H1 (cell line): ENCODE measurements at regions not wholly inside any gene's neighbourhood (a gene's known extent, or its start where the extent isn't known, plus 50 kb on each side); places are given as distances from the start of the nearest gene placed in this dataset.

Experiments used
- CTCF ChIA-PET: fragments of 300-600 bp; sonication (Branson Sonifier 250); formaldehyde crosslinking; loops from one replicate; lab custom pipeline; 2021; ENCODE audit not compliant: partially characterized antibody; lab: Charles Lee
- POLR2A ChIA-PET: fragments of 300-600 bp; sonication (Branson Sonifier 250); formaldehyde crosslinking; loops from one replicate; lab custom pipeline; 2021; ENCODE audit warnings: inconsistent platforms; ENCODE audit not compliant: partially characterized antibody; lab: Charles Lee
- DNase-seq, 2 experiments: peaks; one replicate each; pipeline versions ENCODE4 v3.0.0 to v3.0.0-alpha.2; 2010 to 2022; ENCODE audit warnings: low spot score in 2 of 2, low read depth in 1 of 2, mixed read lengths in 1 of 2
- FAIRE-seq: peaks from 2 replicates; lab custom pipeline; 2011; peaks lifted over from hg19 to GRCh38; lab: Jason Lieb, UNC
- H2AFZ ChIP-seq: 2 replicates; pipeline ENCODE4 v1.8.1; 2012; ENCODE audit warnings: low read length, inconsistent platforms
- H2AK5ac ChIP-seq: 2 replicates; pipeline ENCODE4 v1.6.1; 2013; ENCODE audit warnings: low read depth, low read length
- H2BK120ac ChIP-seq: replicated peaks from 2 replicates; pipeline ENCODE3; 2013; ENCODE audit warnings: low read depth, low read length, inconsistent platforms
- H2BK12ac ChIP-seq: 2 replicates; pipeline ENCODE4 v1.6.1; 2013; ENCODE audit warnings: low read depth, low read length
- H2BK15ac ChIP-seq: 2 replicates; pipeline ENCODE4 v1.6.1; 2013; ENCODE audit warnings: low read length
- H2BK20ac ChIP-seq: 2 replicates; pipeline ENCODE4 v1.6.1; 2013; ENCODE audit warnings: low read length
- H2BK5ac ChIP-seq: 2 replicates; pipeline ENCODE4 v1.6.1; 2013; ENCODE audit warnings: low read depth, low read length
- H3K14ac ChIP-seq: 2 replicates; pipeline ENCODE4 v1.6.1; 2013; ENCODE audit warnings: inconsistent platforms; ENCODE audit not compliant: insufficient read length
- H3K18ac ChIP-seq: 2 replicates; pipeline ENCODE4 v1.6.1; 2013; ENCODE audit warnings: low read length; ENCODE audit errors: extremely low read depth
- H3K23ac ChIP-seq: 2 replicates; pipeline ENCODE4 v1.6.1; 2013; ENCODE audit warnings: inconsistent platforms; ENCODE audit not compliant: insufficient read length
- H3K23me2 ChIP-seq: 2 replicates; pipeline ENCODE4 v1.6.1; 2013; ENCODE audit warnings: low read depth, low read length
- H3K27ac ChIP-seq: 2 replicates; pipeline ENCODE4 v1.6.1; 2011; ENCODE audit warnings: low read depth, low read length, inconsistent platforms
- H3K27me3 ChIP-seq, 4 experiments: replicated peaks in 1 of 4; 1 replicate in 1 of 4; 2 replicates in 3 of 4; pipeline versions ENCODE4 v1.6.1 to v1.8.1; 2011 to 2013; ENCODE audit warnings: low read length in 3 of 4, mild to moderate bottlenecking in 3 of 4, inconsistent platforms in 2 of 4, mixed read lengths in 2 of 4, moderate library complexity in 1 of 4; ENCODE audit not compliant: control insufficient read depth in 3 of 4, insufficient read depth in 3 of 4; ENCODE audit errors: extremely low read depth in 1 of 4
- H3K36me3 ChIP-seq, 4 experiments: 2 replicates each; pipeline versions ENCODE4 v1.6.1 to v1.8.1; 2011 to 2013; ENCODE audit warnings: mild to moderate bottlenecking in 4 of 4, low read length in 3 of 4, moderate library complexity in 2 of 4, control low read depth in 1 of 4, inconsistent platforms in 1 of 4; ENCODE audit not compliant: insufficient read depth in 4 of 4, control insufficient read depth in 2 of 4
- H3K4ac ChIP-seq: replicated peaks from 2 replicates; pipeline ENCODE3; 2013; ENCODE audit warnings: low read length, low read depth, mixed read lengths, inconsistent platforms; ENCODE audit not compliant: insufficient read length
- H3K4me1 ChIP-seq, 4 experiments: replicated peaks in 1 of 4; 1 replicate in 1 of 4; 2 replicates in 3 of 4; pipeline versions ENCODE4 v1.6.1 to v1.8.1; 2011 to 2013; ENCODE audit warnings: low read length in 3 of 4, inconsistent platforms in 2 of 4, mixed read lengths in 1 of 4; ENCODE audit not compliant: insufficient read depth in 4 of 4, control insufficient read depth in 3 of 4
- H3K4me2 ChIP-seq, 2 experiments: 2 replicates each; pipeline versions ENCODE4 v1.6.1 to v1.8.1; 2011 to 2013; ENCODE audit warnings: low read depth in 2 of 2, low read length in 2 of 2, control low read depth in 1 of 2, inconsistent platforms in 1 of 2, mild to moderate bottlenecking in 1 of 2; ENCODE audit not compliant: insufficient read depth in 1 of 2
- H3K4me3 ChIP-seq, 4 experiments: fragments of 200-600, 300-600 bp in 1 of 4; sonication (generic), shearing (Covaris generic), sonication (Bioruptor Twin) in 1 of 4; 2 replicates each; pipeline versions ENCODE4 v1.5.1 to v1.8.1; 2011 to 2016; ENCODE audit warnings: low read length in 4 of 4, low read depth in 3 of 4, control low read depth in 2 of 4, inconsistent platforms in 2 of 4, mild to moderate bottlenecking in 2 of 4, mixed read lengths in 1 of 4, moderate library complexity in 1 of 4; ENCODE audit not compliant: insufficient read depth in 2 of 4; ENCODE audit errors: extremely low read depth in 1 of 4
- H3K56ac ChIP-seq: replicated peaks from 2 replicates; pipeline ENCODE3; 2013; ENCODE audit warnings: low read depth, mild to moderate bottlenecking, mixed read lengths, low read length, inconsistent platforms; ENCODE audit not compliant: insufficient read length
- H3K79me1 ChIP-seq: 2 replicates; pipeline ENCODE4 v1.6.1; 2013; ENCODE audit warnings: low read depth, low read length, control low read depth
- H3K79me2 ChIP-seq, 2 experiments: 2 replicates each; pipeline versions ENCODE4 v1.6.1 to v1.8.1; 2012 to 2013; ENCODE audit warnings: low read length in 2 of 2, mild to moderate bottlenecking in 2 of 2, inconsistent platforms in 1 of 2; ENCODE audit not compliant: insufficient read depth in 2 of 2, control insufficient read depth in 1 of 2
- H3K9ac ChIP-seq, 4 experiments: replicated peaks in 1 of 4; 1 replicate in 1 of 4; 2 replicates in 3 of 4; pipeline versions ENCODE4 v1.6.1 to v1.8.1; 2011 to 2013; ENCODE audit warnings: low read depth in 3 of 4, low read length in 3 of 4, control low read depth in 2 of 4, mild to moderate bottlenecking in 2 of 4, moderate library complexity in 2 of 4, inconsistent platforms in 1 of 4; ENCODE audit errors: extremely low read depth in 1 of 4
- H3K9me3 ChIP-seq, 2 experiments: 2 replicates each; pipeline versions ENCODE4 v1.6.1 to v1.8.1; 2012 to 2013; ENCODE audit warnings: mild to moderate bottlenecking in 2 of 2, moderate library complexity in 2 of 2, control low read depth in 1 of 2, inconsistent platforms in 1 of 2, low read depth in 1 of 2, low read length in 1 of 2, mixed read lengths in 1 of 2; ENCODE audit not compliant: insufficient read depth in 2 of 2
- H4K20me1 ChIP-seq, 2 experiments: replicated peaks in 1 of 2; 2 replicates each; pipeline versions ENCODE3 to v1.8.1; 2011 to 2013; ENCODE audit warnings: inconsistent platforms in 2 of 2, low read length in 2 of 2, mild to moderate bottlenecking in 1 of 2; ENCODE audit not compliant: insufficient read depth in 2 of 2, control insufficient read depth in 1 of 2
- H4K5ac ChIP-seq: 2 replicates; pipeline ENCODE4 v1.6.1; 2013; ENCODE audit warnings: low read length, low read depth, mixed read lengths, inconsistent platforms; ENCODE audit not compliant: insufficient read length
- H4K8ac ChIP-seq: 2 replicates; pipeline ENCODE4 v1.8.0; 2013; ENCODE audit warnings: mild to moderate bottlenecking, moderate library complexity, low read length, inconsistent platforms; ENCODE audit not compliant: insufficient read depth; ENCODE audit errors: extremely low read depth
- H4K91ac ChIP-seq: replicated peaks from 2 replicates; pipeline ENCODE3; 2013; ENCODE audit warnings: low read length, mixed read lengths, inconsistent platforms; ENCODE audit not compliant: insufficient read length
- ASH2L ChIP-seq: fragments of 200-600, 300-600 bp; sonication (generic); IDR thresholded peaks from one replicate; pipeline ENCODE4 v1.7.1; 2017; ENCODE audit warnings: low read length
- FOSL1 ChIP-seq: IDR thresholded peaks from 2 replicates; pipeline ENCODE4 v1.6.1; 2011; ENCODE audit warnings: mild to moderate bottlenecking, low read depth, low read length, moderate library complexity; ENCODE audit not compliant: insufficient read depth
- HDAC2 ChIP-seq, 2 experiments: fragments of 300-600 bp in 1 of 2; sonication (generic) in 1 of 2; IDR thresholded peaks; 2 replicates each; pipeline ENCODE4 v1.6.1; 2011 to 2012; ENCODE audit warnings: low read depth in 2 of 2, low read length in 2 of 2, mild to moderate bottlenecking in 2 of 2, moderate library complexity in 2 of 2, borderline replicate concordance in 1 of 2, inconsistent platforms in 1 of 2
- KDM4A ChIP-seq: IDR thresholded peaks from one replicate; pipeline ENCODE4 v1.7.1; 2012; ENCODE audit warnings: low read depth, mild to moderate bottlenecking, moderate library complexity, low read length, inconsistent platforms; ENCODE audit not compliant: severe bottlenecking
- MAFK ChIP-seq: IDR thresholded peaks from 2 replicates; pipeline ENCODE4 v1.6.1; 2012; ENCODE audit warnings: low read depth, mild to moderate bottlenecking, improper control_type of control experiment, low read length
- RFX5 ChIP-seq: IDR thresholded peaks from 2 replicates; pipeline ENCODE4 v1.6.1; 2011; ENCODE audit warnings: low read depth, low read length, improper control_type of control experiment, borderline replicate concordance
- TAF7 ChIP-seq: optimal IDR thresholded peaks from 2 replicates; pipeline ENCODE3; 2011; ENCODE audit warnings: low read depth, mild to moderate bottlenecking, inconsistent platforms, low read length, moderate library complexity, borderline replicate concordance
- ZNF274 ChIP-seq: IDR thresholded peaks from 2 replicates; pipeline ENCODE4 v1.7.0; 2012; ENCODE audit warnings: low read length, borderline replicate concordance; ENCODE audit errors: extremely low read depth
- WGBS, 2 experiments: shearing (Covaris generic) in 1 of 2; methylation state at CpG; one replicate each; pipeline versions ENCODE4 v1.1.6 to v1.1.7; 2013 to 2015; ENCODE audit warnings: low lambda C conversion rate in 2 of 2, mixed read lengths in 2 of 2, inconsistent platforms in 1 of 2, low coverage in 1 of 2, missing lambda C conversion rate in 1 of 2; ENCODE audit not compliant: insufficient replicate concordance in 2 of 2, insufficient coverage in 1 of 2, insufficient read length in 1 of 2; ENCODE audit errors: extremely low coverage in 1 of 2, missing lambda C conversion rate in 1 of 2; 5-methylcytosine and 5-hydroxymethylcytosine counted together
- TF ChIP-seq, protein P1 (sequence below): IDR thresholded peaks from 2 replicates; pipeline ENCODE4 v1.6.1; 2011; ENCODE audit warnings: low read depth, mild to moderate bottlenecking, low read length; ENCODE audit not compliant: insufficient read depth

DNA sequence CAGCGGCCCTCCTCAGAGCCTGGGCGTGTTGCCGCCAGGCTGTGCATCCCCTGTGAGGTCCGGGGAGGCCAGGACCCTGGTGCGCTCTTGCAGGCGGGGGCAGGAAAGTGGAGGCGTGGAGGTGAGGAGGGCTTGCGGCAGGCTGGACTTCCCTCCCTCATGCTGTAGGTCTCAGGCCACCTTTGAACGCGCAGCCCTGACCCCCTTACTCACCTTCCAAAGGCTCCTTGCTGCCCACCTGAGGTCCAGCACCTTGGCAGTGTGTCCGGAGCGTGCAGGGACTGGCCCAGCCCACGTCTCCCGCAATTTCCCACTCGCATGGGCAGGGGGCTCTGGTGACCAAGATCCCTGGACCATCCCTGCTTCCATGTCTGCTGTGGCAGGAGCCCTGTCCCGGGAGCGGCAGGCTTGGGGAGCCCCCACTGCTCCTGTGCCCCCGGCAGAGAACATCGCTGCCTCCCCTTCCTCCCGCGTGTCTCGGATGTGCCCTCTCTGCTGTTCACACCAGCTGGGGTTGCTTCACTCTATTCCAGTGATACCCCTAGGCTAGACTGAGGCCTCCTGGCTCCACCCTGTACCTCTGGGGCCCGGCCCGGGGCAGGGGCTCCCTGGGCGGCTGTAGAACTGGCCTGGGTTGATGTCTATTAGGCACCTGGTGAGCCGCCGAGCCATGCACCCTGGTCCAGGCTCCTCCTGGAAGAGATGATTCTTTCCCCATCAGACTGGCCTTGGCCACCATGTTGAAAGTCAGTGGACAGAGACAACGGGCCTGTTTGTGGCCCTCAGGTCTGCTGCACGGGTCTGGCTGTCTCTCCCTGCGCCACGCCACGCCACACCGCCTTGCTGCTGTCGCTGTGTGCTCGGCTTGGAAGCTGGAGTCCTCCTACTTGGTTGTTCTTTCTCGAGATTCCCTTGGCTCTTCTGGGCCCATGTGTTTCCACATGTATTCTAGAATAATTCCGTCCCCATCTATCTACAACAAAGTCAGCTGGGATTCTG is 95.4 kb upstream of the ADRA2C start:
- Histone ChIP-seq H4K20me1 (peaks cover 0 to 1% of the 10 kb centered on the region in 2 experiments), H4K5ac (no peak overlapping the region), H2BK5ac (no peak overlapping the region), H3K18ac (no peak overlapping the region), H3K4me2 (no peak overlapping the region), H2BK12ac (no peak overlapping the region), H3K4me1 (peaks cover 0 to 4% (median 0%) of the 10 kb centered on the region in 4 experiments; a peak in 1 of 7 replicates), H2BK15ac (no peak overlapping the region), H3K79me2 (no peaks in the 10 kb centered on the region), H4K8ac (no peak overlapping the region; the same call in 1 of the 2 replicates), H3K27ac (no peak overlapping the region), H3K36me3 (no peaks in the 10 kb centered on the region), H2AFZ (no peak overlapping the region), H3K9me3 (peaks cover 6% of the 10 kb centered on the region in 2 experiments; a peak in 2 of 4 replicates), H2BK20ac (no peak overlapping the region), H3K23me2 (peaks cover 2% of the 10 kb centered on the region; the same call in 1 of the 2 replicates), H3K9ac (no peak overlapping the region), H4K91ac (no peak overlapping the region), H3K4ac (no peak overlapping the region), H3K14ac (no peak overlapping the region), H2BK120ac (no peak overlapping the region), H3K56ac (no peak overlapping the region), H3K4me3 (no peak overlapping the region), H3K27me3 (no peaks in the 10 kb centered on the region; a peak in 2 of 7 replicates), H2AK5ac (no peak overlapping the region), H3K23ac (no peak overlapping the region), H3K79me1 (no peaks in the 10 kb centered on the region)
- ChIA-PET CTCF (interaction anchor here (0.6 to 1.2 kb wide), 2 partner anchors 15 to 300 kb away, joined by 3 read pairs; no protein-coding TSS in a partner anchor), POLR2A (no interaction called here)
- DNase-seq (no peak), FAIRE-seq (no peak)
- 92% methylated on average over 29 of the region's 37 CpGs; no CpG with 5 or more reads in 1 of the 2 experiments for WGBS, 2 experiments
- TF ChIP-seq HDAC2 (IDR thresholded peaks at IDR 0.05; ENCODE audit: borderline replicate concordance in 1 of 2, low read depth in 2 of 2, low read length in 2 of 2) (no peak), ZNF274 (no peak), KDM4A (no peak), ASH2L (no peak), RFX5 (no peak), FOSL1 (no peak), TAF7 (no peak), MAFK (no peak)
- TF ChIP-seq, protein P1, sequence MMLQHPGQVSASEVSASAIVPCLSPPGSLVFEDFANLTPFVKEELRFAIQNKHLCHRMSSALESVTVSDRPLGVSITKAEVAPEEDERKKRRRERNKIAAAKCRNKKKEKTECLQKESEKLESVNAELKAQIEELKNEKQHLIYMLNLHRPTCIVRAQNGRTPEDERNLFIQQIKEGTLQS: no peak
